Epidermal melanocyte (primary cell): ENCODE measurements at regions not wholly inside any gene's neighbourhood (a gene's known extent, or its start where the extent isn't known, plus 50 kb on each side); places are given as distances from the start of the nearest gene placed in this dataset.
"Not testable (repeated sequence)": the region's sequence is repeated elsewhere in the genome, so short reads cannot be mapped to it uniquely, and the experiment has no call there.

Experiments used
- DNase-seq: peaks from one replicate; pipeline ENCODE4 v3.0.0; 2011; ENCODE audit warnings: low spot score; ENCODE audit not compliant: insufficient read length

GRCh38 chr1:194950584-194950983 is 1657.7 kb downstream of the KCNT2 start:
- DNase-seq, result no peak

- no peak for DNase-seq
These were observed 1667.8 kb downstream of the KCNT2 start for GRCh38 chr1:194940336-194941030.

GRCh38 chr1:194935864-194936263 is 1672.4 kb downstream of the KCNT2 start:
- DNase-seq, result no peak

GRCh38 chr1:194931166-194931565 is 1677.1 kb downstream of the KCNT2 start:
- no peak for DNase-seq

GRCh38 chr1:194930132-194930531 is 1678.1 kb downstream of the KCNT2 start:
- no peak for DNase-seq

- DNase-seq, result no peak
These were observed 1678.9 kb downstream of the KCNT2 start for GRCh38 chr1:194929357-194929756.

- DNase-seq, result no peak
These were observed 1689.1 kb downstream of the KCNT2 start for GRCh38 chr1:194919146-194919545.

DNA sequence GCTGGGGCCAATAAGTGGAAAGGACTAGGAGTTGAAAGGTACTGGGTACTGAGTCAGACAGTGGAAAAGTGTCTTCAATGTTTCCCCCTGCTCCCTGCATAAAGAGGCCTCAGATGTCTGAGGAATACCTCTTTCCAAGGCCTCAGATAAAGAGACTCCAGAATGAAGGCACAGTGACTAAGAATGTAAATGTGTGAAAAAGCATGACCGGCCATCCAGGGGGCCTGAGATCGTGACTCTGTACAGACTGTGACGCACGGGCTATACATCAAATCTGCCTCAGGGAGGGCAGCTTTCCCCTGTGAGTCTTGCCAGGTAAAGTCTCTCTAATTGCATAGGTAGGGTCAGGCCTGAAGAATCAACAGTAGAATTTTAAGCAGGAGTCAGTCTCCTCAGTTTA is 1690.5 kb downstream of the KCNT2 start:
- DNase-seq, result no peak

DNA sequence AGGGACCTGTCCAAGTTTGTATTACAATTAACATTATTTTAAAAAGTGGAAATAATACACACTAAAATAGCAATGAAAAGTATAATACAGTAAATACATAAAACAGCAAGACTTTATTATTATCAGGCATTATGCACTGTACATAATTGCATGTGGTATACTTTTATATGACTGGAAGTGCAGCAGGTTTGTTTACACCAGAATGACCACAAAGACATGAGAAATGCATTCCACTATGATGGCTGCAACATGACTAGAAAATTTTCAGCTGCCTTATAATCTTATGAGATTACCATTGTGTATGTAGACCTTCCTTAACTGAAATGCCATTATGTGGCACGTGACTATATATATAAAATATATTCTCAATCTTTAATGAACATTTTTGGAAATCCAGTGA is 1699.6 kb downstream of the KCNT2 start:
- DNase-seq, result no peak

- no peak for DNase-seq
These were observed 1704.7 kb downstream of the KCNT2 start for GRCh38 chr1:194903524-194903923.

DNA sequence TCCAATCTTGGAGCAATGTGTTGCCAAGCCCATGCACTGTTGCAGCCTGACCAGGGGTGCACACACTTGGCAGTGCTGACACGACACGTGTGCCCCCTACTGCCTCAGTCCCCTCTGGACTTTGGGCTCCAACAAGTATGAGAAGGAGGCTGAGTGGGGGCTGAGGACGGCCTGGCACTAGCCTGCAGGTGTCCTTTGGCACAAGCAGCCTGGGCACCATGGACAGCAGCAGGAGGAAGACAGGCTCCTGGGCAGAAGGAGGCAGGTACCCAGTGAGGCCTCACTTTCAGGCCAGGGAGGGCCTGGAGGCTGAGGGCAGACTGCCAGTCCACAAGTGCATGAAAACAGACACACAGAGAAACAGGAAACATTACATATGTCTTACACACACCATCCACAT is 1702.9 kb upstream of the B3GALT2 start:
- no peak for DNase-seq

- no peak for DNase-seq
These were observed 1684.4 kb upstream of the B3GALT2 start for GRCh38 chr1:194870860-194871259.

DNA sequence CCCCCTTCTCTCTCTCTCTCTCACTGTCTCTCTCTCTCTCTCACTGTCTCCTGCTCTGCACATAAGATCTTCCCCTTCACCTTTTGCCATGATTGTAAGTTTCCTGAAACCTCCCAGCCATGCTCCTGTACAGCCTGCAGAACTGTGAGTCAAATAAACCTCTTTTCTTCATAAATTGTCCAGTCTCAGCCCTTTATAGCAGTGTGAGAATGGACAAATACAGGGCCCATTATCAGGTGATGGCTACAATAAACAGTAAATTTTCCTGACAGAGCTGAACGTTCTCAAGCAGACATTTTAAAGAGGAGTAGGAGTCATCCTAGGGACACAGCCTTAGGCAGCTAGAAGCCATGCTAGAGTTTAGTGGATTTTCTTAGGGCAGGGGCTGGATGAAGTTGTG is 1679.7 kb upstream of the B3GALT2 start:
- DNase-seq, result no peak

- no peak for DNase-seq
These were observed 1679.0 kb upstream of the B3GALT2 start for GRCh38 chr1:194865383-194865782.

DNA sequence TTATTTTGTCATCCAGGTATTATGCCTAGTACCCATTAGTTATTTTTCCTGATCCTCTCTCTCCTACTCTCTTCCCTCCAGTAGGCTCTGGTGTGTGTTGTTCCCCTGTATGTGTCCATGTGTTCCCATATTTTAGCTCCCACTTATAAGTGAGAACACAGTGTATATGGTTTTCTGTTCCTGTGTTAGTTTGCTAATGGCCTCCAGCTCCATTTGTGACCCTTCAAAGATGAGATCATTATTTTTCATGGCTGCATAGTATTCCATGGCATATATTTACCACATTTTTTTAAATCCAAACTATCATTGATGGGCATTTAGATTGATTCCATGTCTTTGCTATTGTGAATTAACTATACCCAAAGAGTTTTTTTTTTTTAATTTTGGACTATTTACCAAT is 1675.7 kb upstream of the B3GALT2 start:
- DNase-seq, result no peak

DNA sequence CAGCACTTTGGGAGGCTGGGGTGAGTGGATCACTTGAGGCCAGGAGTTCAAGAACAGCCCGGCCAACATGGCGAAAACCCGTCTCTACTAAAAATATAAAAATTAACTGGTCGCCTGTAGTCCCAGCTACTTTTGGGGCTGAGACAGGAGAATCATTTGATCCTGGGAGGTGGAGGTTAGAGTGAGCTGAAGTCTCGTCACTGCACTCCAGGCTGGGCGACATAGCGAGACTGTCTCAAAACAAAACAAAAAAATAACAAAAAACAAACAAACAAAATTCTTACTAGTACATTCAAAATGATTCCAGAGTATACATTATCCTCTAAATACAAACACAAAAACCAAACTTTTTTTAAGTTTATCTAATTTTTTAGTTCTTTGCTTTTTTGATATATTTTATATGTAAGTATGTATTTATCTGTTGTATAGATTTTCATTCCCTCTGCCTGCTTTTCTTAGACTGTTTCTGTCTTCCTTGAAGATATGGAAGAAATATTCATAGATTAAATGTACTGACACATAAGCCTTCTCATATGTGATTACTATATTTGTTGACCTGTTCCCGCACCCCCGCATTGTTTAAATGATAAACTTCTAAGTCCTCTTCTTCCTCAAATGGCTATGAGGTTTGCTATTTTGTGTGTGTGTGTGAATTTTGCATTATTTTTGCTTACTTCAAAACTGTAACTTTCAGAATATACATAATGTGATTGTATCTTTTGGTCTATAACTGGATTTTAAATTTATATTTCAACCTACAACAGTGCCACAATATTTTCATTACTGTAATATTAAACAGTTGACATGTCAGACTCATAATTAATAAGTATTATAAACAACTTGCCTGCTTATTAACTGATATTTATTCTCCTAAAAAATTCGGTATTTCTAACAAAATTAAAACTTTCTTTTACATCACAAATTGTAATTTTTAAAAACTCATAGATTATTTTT is 1674.1 kb upstream of the B3GALT2 start:
- DNase-seq, result no peak

- DNase-seq, result not testable (repeated sequence)
These were observed 1673.2 kb upstream of the B3GALT2 start for GRCh38 chr1:194859481-194860154.

DNA sequence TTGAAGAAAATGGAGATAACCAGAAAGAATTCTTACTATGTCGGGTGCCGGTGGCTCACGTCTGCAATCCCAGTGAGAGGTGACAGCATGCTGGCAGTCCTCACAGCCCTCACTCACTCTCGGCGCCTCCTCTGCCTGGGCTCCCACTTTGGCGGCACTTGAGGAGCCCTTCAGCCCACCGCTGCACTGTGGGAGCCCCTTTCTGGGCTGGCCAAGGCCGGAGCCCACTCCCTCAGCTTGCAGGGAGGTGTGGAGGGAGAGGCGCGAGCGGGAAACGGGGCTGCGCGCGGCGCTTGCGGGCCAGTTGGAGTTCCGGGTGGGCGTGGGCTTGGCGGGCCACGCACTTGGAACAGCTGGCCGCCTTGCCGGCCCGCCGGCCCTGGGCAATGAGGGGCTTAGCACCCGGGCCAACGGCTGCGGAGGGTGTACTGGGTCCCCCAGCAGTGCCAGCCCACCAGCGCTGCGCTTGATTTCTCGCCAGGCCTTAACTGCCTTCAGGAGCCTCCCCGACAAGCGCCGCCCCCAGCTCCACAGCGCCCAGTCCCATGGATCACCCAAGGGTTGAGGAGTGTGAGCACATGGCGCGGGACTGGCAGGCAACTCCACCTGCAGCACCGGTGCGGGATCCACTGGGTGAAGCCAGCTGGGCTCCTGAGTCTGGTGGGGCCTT is 1672.5 kb upstream of the B3GALT2 start:
- not testable (repeated sequence) for DNase-seq

- DNase-seq, result no peak
These were observed 1671.0 kb upstream of the B3GALT2 start for GRCh38 chr1:194857413-194857812.

DNA sequence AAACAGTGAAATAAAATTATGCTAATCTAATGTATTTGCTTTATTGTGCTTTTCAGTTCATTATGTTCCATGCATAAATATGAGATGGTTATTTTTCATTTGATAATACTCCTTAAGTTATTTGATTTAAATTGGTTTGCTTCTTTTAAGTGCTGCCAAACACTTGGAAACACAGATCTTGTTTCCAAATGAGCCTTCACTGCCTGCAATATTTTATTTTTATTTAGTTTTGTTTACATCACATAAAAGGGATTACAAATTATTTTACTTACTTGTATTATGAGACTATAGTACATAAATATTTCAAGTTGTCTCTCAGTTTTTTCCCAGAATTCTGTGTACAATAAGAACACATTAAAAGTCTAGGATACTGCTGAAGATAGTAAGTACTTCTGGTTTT is 1662.4 kb upstream of the B3GALT2 start:
- DNase-seq, result no peak

GRCh38 chr1:194846488-194846887 is 1660.1 kb upstream of the B3GALT2 start:
- no peak for DNase-seq
